Large intestine (tissue), 3 donors: ENCODE measurements at regions not wholly inside any gene's neighbourhood (a gene's known extent, or its start where the extent isn't known, plus 50 kb on each side); places are given as distances from the start of the nearest gene placed in this dataset.
A peak's percentile ranks its signal among the peaks of the same experiment; 100 is the strongest.
"Not testable (repeated sequence)": the region's sequence is repeated elsewhere in the genome, so short reads cannot be mapped to it uniquely, and the experiment has no call there.

Experiments used
- DNase-seq, 2 donors: peaks; one replicate each; pipeline versions ENCODE4 v3.0.0 to v3.0.0-alpha.2; 2013
- H3K27ac ChIP-seq: one replicate; pipeline ENCODE4 v1.5.1; 2013; ENCODE audit warnings: low read length
- H3K27me3 ChIP-seq: 2 replicates; pipeline ENCODE4 v1.6.1; 2013; ENCODE audit warnings: low read length; ENCODE audit not compliant: control insufficient read depth, insufficient read depth
- H3K36me3 ChIP-seq: 2 replicates; pipeline ENCODE4 v1.6.1; 2013; ENCODE audit warnings: low read length; ENCODE audit not compliant: control insufficient read depth, insufficient read depth
- H3K4me1 ChIP-seq: one replicate; pipeline ENCODE4 v1.6.1; 2013; ENCODE audit warnings: low read length; ENCODE audit not compliant: control insufficient read depth, insufficient read depth
- H3K4me3 ChIP-seq: one replicate; pipeline ENCODE4 v1.5.1; 2013; ENCODE audit warnings: low read length
- H3K9me3 ChIP-seq: one replicate; pipeline ENCODE4 v1.6.1; 2013; ENCODE audit warnings: mild to moderate bottlenecking, low read depth, low read length, moderate library complexity; ENCODE audit not compliant: control insufficient read depth
- WGBS: methylation state at CpG from one replicate; pipeline ENCODE4 v1.1.5; 2013; ENCODE audit warnings: low lambda C conversion rate; ENCODE audit not compliant: insufficient coverage; 5-methylcytosine and 5-hydroxymethylcytosine counted together

GRCh38 chr1:234787011-234787584 is 177.1 kb upstream of the IRF2BP2 start:
- 100% methylated on average over 2 of the region's 8 CpGs for WGBS
- H3K36me3 ChIP-seq, DNase-seq, H3K4me1 ChIP-seq, H3K27me3 ChIP-seq, H3K27ac ChIP-seq, H3K4me3 ChIP-seq, H3K9me3 ChIP-seq: not testable (repeated sequence)

- DNase-seq, H3K27me3 ChIP-seq, H3K4me1 ChIP-seq, H3K4me3 ChIP-seq, H3K9me3 ChIP-seq, H3K36me3 ChIP-seq, H3K27ac ChIP-seq: not testable (repeated sequence)
- no CpG with 5 or more reads among the region's 8 CpGs for WGBS
These were observed 175.9 kb upstream of the IRF2BP2 start for GRCh38 chr1:234785922-234786321.

GRCh38 chr1:234785471-234785919 is 175.5 kb upstream of the IRF2BP2 start:
- not testable (repeated sequence) for H3K4me3 ChIP-seq, DNase-seq
- no CpG with 5 or more reads among the region's 9 CpGs for WGBS

GRCh38 chr1:234784108-234784507 is 174.1 kb upstream of the IRF2BP2 start:
- H3K27ac ChIP-seq, H3K27me3 ChIP-seq, H3K9me3 ChIP-seq, DNase-seq, H3K4me3 ChIP-seq, H3K36me3 ChIP-seq: not testable (repeated sequence)
- peaks cover 12% of the 10 kb centered on the region for H3K4me1 ChIP-seq
- 100% methylated on average over 1 of the region's 2 CpGs for WGBS

More at GRCh38 chr1:234785471-234785919, 175.5 kb upstream of the IRF2BP2 start:
- H3K27me3 ChIP-seq, H3K36me3 ChIP-seq, H3K9me3 ChIP-seq, H3K27ac ChIP-seq: not testable (repeated sequence)
- H3K4me1 ChIP-seq: peaks cover 12% of the 10 kb centered on the region

GRCh38 chr1:234782791-234783190 is 172.8 kb upstream of the IRF2BP2 start:
- Histone ChIP-seq H3K27me3 (no peaks in the 10 kb centered on the region), H3K4me3 (no peak overlapping the region), H3K27ac (no peak overlapping the region), H3K9me3 (no peaks in the 10 kb centered on the region), H3K36me3 (no peaks in the 10 kb centered on the region), H3K4me1 (peaks cover 12% of the 10 kb centered on the region)
- 92% methylated on average over 2 of the region's 2 CpGs for WGBS
- no peak for DNase-seq

GRCh38 chr1:234782105-234782751 is 172.2 kb upstream of the IRF2BP2 start:
- DNase-seq: no peak
- H3K36me3 ChIP-seq: no peaks in the 10 kb centered on the region
- no peaks in the 10 kb centered on the region for H3K9me3 ChIP-seq
- peaks cover 12% of the 10 kb centered on the region for H3K4me1 ChIP-seq
- no peaks in the 10 kb centered on the region for H3K27me3 ChIP-seq
- 96% methylated on average over 3 of the region's 7 CpGs for WGBS
- no peak overlapping the region for H3K4me3 ChIP-seq
- H3K27ac ChIP-seq: no peak overlapping the region

- Histone ChIP-seq H3K27me3 (no peaks in the 10 kb centered on the region), H3K27ac (peak overlapping the region; percentile 34), H3K4me3 (no peak overlapping the region), H3K4me1 (peaks cover 12% of the 10 kb centered on the region), H3K36me3 (no peaks in the 10 kb centered on the region), H3K9me3 (no peaks in the 10 kb centered on the region)
- DNase-seq: peak; percentile 88 to 95
- WGBS: 100% methylated on average over 7 of the region's 8 CpGs
These were observed 171.5 kb upstream of the IRF2BP2 start for GRCh38 chr1:234781241-234782065.

GRCh38 chr1:234780531-234781162 is 170.7 kb upstream of the IRF2BP2 start:
- no peak for DNase-seq
- WGBS: 86% methylated on average over 11 of the region's 13 CpGs
- no peaks in the 10 kb centered on the region for H3K36me3 ChIP-seq
- H3K9me3 ChIP-seq: no peaks in the 10 kb centered on the region
- no peak overlapping the region for H3K4me3 ChIP-seq
- peaks cover 12% of the 10 kb centered on the region for H3K4me1 ChIP-seq
- H3K27ac ChIP-seq: peak overlapping the region; percentile 34
- H3K27me3 ChIP-seq: no peaks in the 10 kb centered on the region

- no peaks in the 10 kb centered on the region for H3K9me3 ChIP-seq
- no peak for DNase-seq
- H3K27me3 ChIP-seq: no peaks in the 10 kb centered on the region
- 100% methylated on average over 3 of the region's 3 CpGs for WGBS
- no peak overlapping the region for H3K27ac ChIP-seq
- peaks cover 12% of the 10 kb centered on the region for H3K4me1 ChIP-seq
- H3K4me3 ChIP-seq: no peak overlapping the region
- no peaks in the 10 kb centered on the region for H3K36me3 ChIP-seq
These were observed 170.1 kb upstream of the IRF2BP2 start for GRCh38 chr1:234780112-234780511.

- WGBS: 89% methylated on average over 1 of the region's 5 CpGs
- not testable (repeated sequence) for H3K4me3 ChIP-seq, H3K27ac ChIP-seq, DNase-seq, H3K27me3 ChIP-seq, H3K36me3 ChIP-seq, H3K9me3 ChIP-seq
- H3K4me1 ChIP-seq: peaks cover 12% of the 10 kb centered on the region
These were observed 169.6 kb upstream of the IRF2BP2 start for GRCh38 chr1:234779600-234779999.
